ENCODE measurements at regions not wholly inside any gene's neighbourhood (a gene's known extent, or its start where the extent isn't known, plus 50 kb on each side); places are given as distances from the start of the nearest gene placed in this dataset.

- H3K36me3 ChIP-seq (ENCODE audit: control insufficient read depth, insufficient read depth, low read length): no peaks in the 10 kb centered on the region
- no peak for TF ChIP-seq CTCF (IDR thresholded peaks at IDR 0.05; ENCODE audit: insufficient read depth, low read depth, low read length)
- no peak for DNase-seq (ENCODE audit: low read depth)
- H3K27me3 ChIP-seq (ENCODE audit: control insufficient read depth, insufficient read depth, low read length): no peaks in the 10 kb centered on the region
- ChIA-PET CTCF (no interaction called here), POLR2A (no interaction called here)
- H3K4me3 ChIP-seq (ENCODE audit: low read depth, low read length): no peak overlapping the region
These were observed 98.8 kb downstream of the MAGEC1 start for GRCh38 chrX:142002471-142002870.

GRCh38 chrX:142001934-142002333, 98.2 kb downstream of the MAGEC1 start:
- CTCF ChIA-PET: no interaction called here
- Histone ChIP-seq H3K36me3 (ENCODE audit: control insufficient read depth, insufficient read depth, low read length) (no peaks in the 10 kb centered on the region), H3K4me3 (ENCODE audit: low read depth, low read length) (no peak overlapping the region), H3K27me3 (ENCODE audit: control insufficient read depth, insufficient read depth, low read length) (no peaks in the 10 kb centered on the region)
- no peak for DNase-seq (ENCODE audit: low read depth)
- TF ChIP-seq CTCF (IDR thresholded peaks at IDR 0.05; ENCODE audit: insufficient read depth, low read depth, low read length): no peak
- POLR2A ChIA-PET: no interaction called here

GRCh38 chrX:141989815-141990214, 86.1 kb downstream of the MAGEC1 start:
- no peaks in the 10 kb centered on the region for H3K27me3 ChIP-seq (ENCODE audit: control insufficient read depth, insufficient read depth, low read length)
- ChIA-PET CTCF (no interaction called here), POLR2A (no interaction called here)
- no peak for DNase-seq (ENCODE audit: low read depth)
- H3K4me3 ChIP-seq (ENCODE audit: low read depth, low read length): no peak overlapping the region
- no peak for TF ChIP-seq CTCF (IDR thresholded peaks at IDR 0.05; ENCODE audit: insufficient read depth, low read depth, low read length)
- H3K36me3 ChIP-seq (ENCODE audit: control insufficient read depth, insufficient read depth, low read length): no peaks in the 10 kb centered on the region

GRCh38 chrX:141989134-141989533, 85.4 kb downstream of the MAGEC1 start:
- TF ChIP-seq CTCF (IDR thresholded peaks at IDR 0.05; ENCODE audit: insufficient read depth, low read depth, low read length): no peak
- DNase-seq (ENCODE audit: low read depth): no peak
- H3K36me3 ChIP-seq (ENCODE audit: control insufficient read depth, insufficient read depth, low read length): no peaks in the 10 kb centered on the region
- H3K4me3 ChIP-seq (ENCODE audit: low read depth, low read length): no peak overlapping the region
- ChIA-PET CTCF (no interaction called here), POLR2A (no interaction called here)
- no peaks in the 10 kb centered on the region for H3K27me3 ChIP-seq (ENCODE audit: control insufficient read depth, insufficient read depth, low read length)

GRCh38 chrX:141982296-141982695, 78.6 kb downstream of the MAGEC1 start:
- DNase-seq (ENCODE audit: low read depth): no peak
- no peak for TF ChIP-seq CTCF (IDR thresholded peaks at IDR 0.05; ENCODE audit: insufficient read depth, low read depth, low read length)
- ChIA-PET POLR2A (no interaction called here), CTCF (interaction anchor here (1.0 kb wide), 1 partner anchor 19 kb away, joined by 3 read pairs; no protein-coding TSS in a partner anchor)
- no peak overlapping the region for H3K4me3 ChIP-seq (ENCODE audit: low read depth, low read length)
- no peaks in the 10 kb centered on the region for H3K36me3 ChIP-seq (ENCODE audit: control insufficient read depth, insufficient read depth, low read length)
- no peaks in the 10 kb centered on the region for H3K27me3 ChIP-seq (ENCODE audit: control insufficient read depth, insufficient read depth, low read length)
